ENCODE measurements at regions not wholly inside any gene's neighbourhood (a gene's known extent, or its start where the extent isn't known, plus 50 kb on each side); places are given as distances from the start of the nearest gene placed in this dataset.
"Not testable (repeated sequence)": the region's sequence is repeated elsewhere in the genome, so short reads cannot be mapped to it uniquely, and the experiment has no call there.

- DNase-seq (ENCODE audit: low read depth), result no peak
Measured at GRCh38 chr11:11717064-11717725, 95.4 kb upstream of the GALNT18 start.

GRCh38 chr11:11715075-11715474 is 93.3 kb upstream of the GALNT18 start:
- not testable (repeated sequence) for DNase-seq (ENCODE audit: low read depth)

GRCh38 chr11:11710556-11710955 is 88.8 kb upstream of the GALNT18 start:
- no peak for DNase-seq (ENCODE audit: low read depth)

GRCh38 chr11:11709447-11710239 is 87.8 kb upstream of the GALNT18 start:
- no peak for DNase-seq (ENCODE audit: low read depth)

GRCh38 chr11:11708256-11708655 is 86.5 kb upstream of the GALNT18 start:
- no peak for DNase-seq (ENCODE audit: low read depth)

GRCh38 chr11:11706028-11706427 is 84.2 kb upstream of the GALNT18 start:
- no peak for DNase-seq (ENCODE audit: low read depth)

- no peak for DNase-seq (ENCODE audit: low read depth)
Measured at GRCh38 chr11:11703885-11704284, 82.1 kb upstream of the GALNT18 start.

GRCh38 chr11:11701070-11701469 is 79.3 kb upstream of the GALNT18 start:
- peak; percentile 35 for DNase-seq (ENCODE audit: low read depth)

- DNase-seq (ENCODE audit: low read depth), result no peak
Measured at GRCh38 chr11:11697796-11698195, 76.0 kb upstream of the GALNT18 start.

- no peak for DNase-seq (ENCODE audit: low read depth)
Measured at GRCh38 chr11:11691296-11692151, 69.7 kb upstream of the GALNT18 start.

- no peak for DNase-seq (ENCODE audit: low read depth)
Measured at GRCh38 chr11:11681536-11681935, 59.7 kb upstream of the GALNT18 start.

GRCh38 chr11:11677672-11678356 is 56.0 kb upstream of the GALNT18 start:
- DNase-seq (ENCODE audit: low read depth), result no peak

- no peak for DNase-seq (ENCODE audit: low read depth)
Measured at GRCh38 chr11:11675671-11676181, 53.9 kb upstream of the GALNT18 start.

GRCh38 chr11:11672789-11673188 is 51.0 kb upstream of the GALNT18 start:
- DNase-seq (ENCODE audit: low read depth), result no peak

- no peak for DNase-seq (ENCODE audit: low read depth)
Measured at GRCh38 chr11:11672101-11672500, 50.3 kb upstream of the GALNT18 start.

Data from HS-27A (cell line).